ENCODE measurements at regions not wholly inside any gene's neighbourhood (a gene's known extent, or its start where the extent isn't known, plus 50 kb on each side); places are given as distances from the start of the nearest gene placed in this dataset.

GRCh38 chr1:55311979-55312378 lies 96.8 kb upstream of the USP24 start:
- no peak for TF ChIP-seq CTCF (IDR thresholded peaks at IDR 0.05; ENCODE audit: low read depth, low read length)
- no peak for TF ChIP-seq EZH2phosphoT487 (IDR thresholded peaks at IDR 0.05; ENCODE audit: low read depth)

All from OCI-LY3 (cell line).